OCI-LY3 (cell line): ENCODE measurements at regions not wholly inside any gene's neighbourhood (a gene's known extent, or its start where the extent isn't known, plus 50 kb on each side); places are given as distances from the start of the nearest gene placed in this dataset.

Experiments used
- H2AFZ ChIP-seq: fragments of 200-600, 300-600 bp; shearing (Covaris generic); 2 replicates; pipeline ENCODE4 v1.6.0; 2014; ENCODE audit warnings: antibody characterized with exemption, low read depth, low read length
- H3K27ac ChIP-seq: fragments of 200-600, 300-600 bp; sonication (generic); 2 replicates; pipeline ENCODE4 v1.5.1; 2014; ENCODE audit warnings: mild to moderate bottlenecking, low read length, moderate library complexity, mixed read lengths
- H3K27me3 ChIP-seq: fragments of 200-600, 300-600 bp; sonication (generic); 2 replicates; pipeline ENCODE4 v1.6.1; 2014; ENCODE audit warnings: low read depth, low read length, mixed read lengths
- H3K36me3 ChIP-seq: fragments of 200-600, 300-600 bp; sonication (generic); replicated peaks from 2 replicates; pipeline ENCODE3; 2014; ENCODE audit warnings: low read depth, low read length, mixed read lengths
- H3K4me1 ChIP-seq: fragments of 300-600, 200-600 bp; sonication (generic); 2 replicates; pipeline ENCODE4 v1.6.1; 2014; ENCODE audit warnings: low read length, mixed read lengths
- H3K4me2 ChIP-seq: fragments of 200-600, 300-600 bp; sonication (generic); 2 replicates; pipeline ENCODE4 v1.6.1; 2014; ENCODE audit warnings: low read length, mixed read lengths
- H3K4me3 ChIP-seq: fragments of 300-600, 200-600 bp; sonication (generic); 2 replicates; pipeline ENCODE4 v1.5.1; 2014; ENCODE audit warnings: antibody characterized with exemption, mild to moderate bottlenecking, low read length, moderate library complexity
- H3K79me2 ChIP-seq: fragments of 300-600, 200-600 bp; shearing (Covaris generic); 2 replicates; pipeline ENCODE4 v1.6.1; 2014; ENCODE audit warnings: mild to moderate bottlenecking, low read length, mixed read lengths
- H3K9ac ChIP-seq: fragments of 300-600, 200-600 bp; shearing (Covaris generic); 2 replicates; pipeline ENCODE4 v1.6.0; 2014; ENCODE audit warnings: mild to moderate bottlenecking, low read length, moderate library complexity
- H3K9me3 ChIP-seq: fragments of 200-600, 300-600 bp; shearing (Covaris generic); 2 replicates; pipeline ENCODE4 v1.6.1; 2014; ENCODE audit warnings: low read length, mixed read lengths; ENCODE audit not compliant: insufficient read depth
- H4K20me1 ChIP-seq: fragments of 200-600, 300-600 bp; sonication (generic); 2 replicates; pipeline ENCODE4 v1.6.1; 2016; ENCODE audit warnings: low read length, mixed read lengths; ENCODE audit not compliant: insufficient read depth
- CTCF ChIP-seq: fragments of 200-600, 300-600 bp; sonication (generic); IDR thresholded peaks from 2 replicates; pipeline ENCODE4 v1.5.1; 2014; ENCODE audit warnings: antibody characterized with exemption, low read length, low read depth
- EZH2phosphoT487 ChIP-seq: fragments of 200-600 bp; shearing (Covaris generic); IDR thresholded peaks from 2 replicates; pipeline ENCODE4 v1.6.1; 2018; ENCODE audit warnings: antibody characterized with exemption, mixed run types, low read depth

GRCh38 chr17:72545766-72546165 is 424.9 kb downstream of the SOX9 start:
- Histone ChIP-seq H3K4me2 (no peak overlapping the region), H4K20me1 (no peaks in the 10 kb centered on the region), H3K27me3 (peaks cover 8% of the 10 kb centered on the region; the same call in 1 of the 2 replicates), H3K9me3 (no peaks in the 10 kb centered on the region), H3K4me3 (no peak overlapping the region), H3K9ac (no peak overlapping the region), H3K27ac (no peak overlapping the region), H3K4me1 (no peaks in the 10 kb centered on the region), H3K36me3 (no peaks in the 10 kb centered on the region), H2AFZ (no peak overlapping the region), H3K79me2 (no peaks in the 10 kb centered on the region)
- TF ChIP-seq CTCF (no peak), EZH2phosphoT487 (no peak)

GRCh38 chr17:72553051-72553755 is 432.4 kb downstream of the SOX9 start:
- no peaks in the 10 kb centered on the region for H3K4me1 ChIP-seq
- no peaks in the 10 kb centered on the region for H3K79me2 ChIP-seq
- no peak overlapping the region for H3K27ac ChIP-seq
- no peaks in the 10 kb centered on the region for H4K20me1 ChIP-seq
- TF ChIP-seq CTCF (no peak), EZH2phosphoT487 (no peak)
- H3K4me2 ChIP-seq: no peak overlapping the region
- H2AFZ ChIP-seq: no peak overlapping the region
- peaks cover 3% of the 10 kb centered on the region; the same call in 1 of the 2 replicates for H3K27me3 ChIP-seq
- H3K9me3 ChIP-seq: no peaks in the 10 kb centered on the region
- no peaks in the 10 kb centered on the region for H3K36me3 ChIP-seq
- H3K9ac ChIP-seq: no peak overlapping the region
- H3K4me3 ChIP-seq: no peak overlapping the region

GRCh38 chr17:72554508-72554907 is 433.7 kb downstream of the SOX9 start:
- peaks cover 3% of the 10 kb centered on the region; the same call in 1 of the 2 replicates for H3K27me3 ChIP-seq
- H3K4me2 ChIP-seq: no peak overlapping the region
- no peaks in the 10 kb centered on the region for H3K9me3 ChIP-seq
- no peak overlapping the region for H2AFZ ChIP-seq
- H4K20me1 ChIP-seq: no peaks in the 10 kb centered on the region
- no peak overlapping the region for H3K27ac ChIP-seq
- H3K9ac ChIP-seq: no peak overlapping the region
- H3K79me2 ChIP-seq: no peaks in the 10 kb centered on the region
- no peak overlapping the region for H3K4me3 ChIP-seq
- TF ChIP-seq CTCF: no peak
- no peak for TF ChIP-seq EZH2phosphoT487
- no peaks in the 10 kb centered on the region for H3K4me1 ChIP-seq
- H3K36me3 ChIP-seq: no peaks in the 10 kb centered on the region

GRCh38 chr17:72555052-72555451 is 434.2 kb downstream of the SOX9 start:
- H3K79me2 ChIP-seq: no peaks in the 10 kb centered on the region
- TF ChIP-seq CTCF: no peak
- TF ChIP-seq EZH2phosphoT487: no peak

More at GRCh38 chr17:72555052-72555451, 434.2 kb downstream of the SOX9 start:
- no peak overlapping the region for H3K4me3 ChIP-seq
- H3K27me3 ChIP-seq: peaks cover 3% of the 10 kb centered on the region; the same call in 1 of the 2 replicates
- no peak overlapping the region for H2AFZ ChIP-seq
- H3K4me2 ChIP-seq: no peak overlapping the region
- H3K36me3 ChIP-seq: no peaks in the 10 kb centered on the region
- H3K9ac ChIP-seq: no peak overlapping the region
- no peaks in the 10 kb centered on the region for H4K20me1 ChIP-seq
- H3K9me3 ChIP-seq: no peaks in the 10 kb centered on the region
- no peak overlapping the region for H3K27ac ChIP-seq
- H3K4me1 ChIP-seq: no peaks in the 10 kb centered on the region
